Omental fat pad (tissue), 3 donors: ENCODE measurements at regions not wholly inside any gene's neighbourhood (a gene's known extent, or its start where the extent isn't known, plus 50 kb on each side); places are given as distances from the start of the nearest gene placed in this dataset.

Experiments
- ATAC-seq: fragments of 150-250 bp; one replicate; pipeline ENCODE4 v1.9.1; 2016; ENCODE audit warnings: mild to moderate bottlenecking, moderate library complexity; ENCODE audit not compliant: low FRiP score
- DNase-seq: peaks from one replicate; pipeline ENCODE4 v3.0.0-alpha.2; 2019; ENCODE audit warnings: low spot score
- CTCF ChIP-seq, 3 donors: fragments of 450-650 bp; IDR thresholded peaks; one replicate each; pipeline ENCODE4 v1.5.1; 2016 to 2017; ENCODE audit warnings: antibody characterized with exemption in 3 of 3, mild to moderate bottlenecking in 3 of 3, moderate library complexity in 2 of 3

- TF ChIP-seq CTCF (IDR thresholded peaks at IDR 0.05), result no peak
- DNase-seq (no peak), ATAC-seq (no peak)
Observed at GRCh38 chr20:52416953-52417352, 225.4 kb upstream of the ZFP64 start.

- ATAC-seq, result no peak
- no peak for DNase-seq
- no peak for TF ChIP-seq CTCF (IDR thresholded peaks at IDR 0.05)
Observed at GRCh38 chr20:52411611-52412010, 220.0 kb upstream of the ZFP64 start.

GRCh38 chr20:52410731-52411234, 219.2 kb upstream of the ZFP64 start:
- DNase-seq (no peak), ATAC-seq (peak; percentile 53)
- no peak for TF ChIP-seq CTCF (IDR thresholded peaks at IDR 0.05)

- DNase-seq (no peak), ATAC-seq (peak; percentile 81)
- no peak for TF ChIP-seq CTCF (IDR thresholded peaks at IDR 0.05)
Observed at GRCh38 chr20:52410182-52410647, 218.6 kb upstream of the ZFP64 start.

- no peak for ATAC-seq
- TF ChIP-seq CTCF (IDR thresholded peaks at IDR 0.05), result no peak
- no peak for DNase-seq
Observed at GRCh38 chr20:52405986-52406385, 214.4 kb upstream of the ZFP64 start.

DNA sequence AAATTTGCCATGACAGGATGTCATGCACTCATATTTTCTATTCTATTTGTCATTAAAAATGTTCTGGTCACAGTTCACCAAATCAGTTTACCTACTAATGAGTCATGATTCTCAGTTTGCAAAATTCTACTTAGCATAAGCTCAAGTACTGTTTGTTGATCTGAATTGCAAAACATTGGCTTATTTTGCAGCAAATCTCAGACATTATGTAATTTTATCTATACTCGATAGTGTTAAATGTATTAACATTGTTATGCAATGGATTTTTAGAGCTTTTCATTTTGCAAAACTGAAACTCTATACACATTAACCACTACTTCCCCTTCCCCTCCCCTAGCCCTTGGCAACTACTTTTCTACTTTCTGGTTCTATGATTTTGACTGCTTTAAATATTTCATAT, 213.8 kb upstream of the ZFP64 start:
- ATAC-seq (no peak), DNase-seq (no peak)
- no peak for TF ChIP-seq CTCF (IDR thresholded peaks at IDR 0.05)

DNA sequence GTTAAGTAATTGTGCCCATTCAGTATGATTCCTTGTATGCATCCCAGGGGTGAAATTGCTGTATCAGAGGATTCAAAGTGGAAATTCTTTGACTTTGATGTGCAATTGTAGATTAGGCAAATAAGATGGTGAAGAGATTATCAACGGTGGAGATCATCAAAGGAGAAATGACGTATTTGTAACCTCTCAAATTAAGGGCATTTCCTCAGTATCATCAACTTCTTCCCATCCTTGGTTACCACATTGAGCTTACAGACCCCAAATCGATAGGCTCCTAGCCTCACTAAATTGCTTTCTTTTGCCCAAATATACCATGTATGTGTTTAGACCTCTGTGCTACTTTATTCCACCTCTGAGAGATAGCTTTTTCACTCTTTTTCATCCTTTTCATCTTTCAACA, 213.1 kb upstream of the ZFP64 start:
- no peak for DNase-seq
- no peak for ATAC-seq
- TF ChIP-seq CTCF (IDR thresholded peaks at IDR 0.05), result no peak
